ENCODE measurements at regions not wholly inside any gene's neighbourhood (a gene's known extent, or its start where the extent isn't known, plus 50 kb on each side); places are given as distances from the start of the nearest gene placed in this dataset.

GRCh38 chr11:33540946-33541915 lies 159.4 kb downstream of the C11orf91 start:
- Histone ChIP-seq H3K36me3 (no peaks in the 10 kb centered on the region), H3K27ac (no peak overlapping the region), H3K9me3 (no peaks in the 10 kb centered on the region), H3K4me3 (no peak overlapping the region), H3K27me3 (no peaks in the 10 kb centered on the region), H3K4me1 (no peaks in the 10 kb centered on the region)
- intact Hi-C loops (cut with DNase I) = no loop called here
- no peak for DNase-seq (ENCODE audit: low spot score in 2 of 2)
- no peak for TF ChIP-seq CTCF (IDR thresholded peaks at IDR 0.05)

- no peaks in the 10 kb centered on the region for H3K27me3 ChIP-seq
- no peak overlapping the region for H3K4me3 ChIP-seq
- no peak for DNase-seq (ENCODE audit: low spot score in 2 of 2)
- no peaks in the 10 kb centered on the region for H3K36me3 ChIP-seq
- no peaks in the 10 kb centered on the region for H3K9me3 ChIP-seq
- H3K27ac ChIP-seq = no peak overlapping the region
- H3K4me1 ChIP-seq = no peaks in the 10 kb centered on the region
- TF ChIP-seq CTCF (IDR thresholded peaks at IDR 0.05) = no peak
- intact Hi-C loops (cut with DNase I) = no loop called here
Observed at GRCh38 chr11:33540427-33540826, 160.2 kb downstream of the C11orf91 start.

GRCh38 chr11:33539751-33540150 lies 160.9 kb downstream of the C11orf91 start:
- no peaks in the 10 kb centered on the region for H3K36me3 ChIP-seq
- no peak for TF ChIP-seq CTCF (IDR thresholded peaks at IDR 0.05)
- H3K4me1 ChIP-seq = no peaks in the 10 kb centered on the region
- intact Hi-C loops (cut with DNase I) = no loop called here
- H3K27ac ChIP-seq = no peak overlapping the region
- H3K4me3 ChIP-seq = no peak overlapping the region
- no peak for DNase-seq (ENCODE audit: low spot score in 2 of 2)
- no peaks in the 10 kb centered on the region for H3K27me3 ChIP-seq
- H3K9me3 ChIP-seq = no peaks in the 10 kb centered on the region

GRCh38 chr11:33538726-33539125 lies 161.9 kb downstream of the C11orf91 start:
- no peak for TF ChIP-seq CTCF (IDR thresholded peaks at IDR 0.05)
- no peak for DNase-seq (ENCODE audit: low spot score in 2 of 2)
- intact Hi-C loops (cut with DNase I) = no loop called here
- no peak overlapping the region for H3K27ac ChIP-seq
- H3K4me3 ChIP-seq = no peak overlapping the region
- H3K36me3 ChIP-seq = no peaks in the 10 kb centered on the region
- H3K27me3 ChIP-seq = no peaks in the 10 kb centered on the region
- H3K4me1 ChIP-seq = no peaks in the 10 kb centered on the region
- H3K9me3 ChIP-seq = no peaks in the 10 kb centered on the region

- Histone ChIP-seq H3K9me3 (no peaks in the 10 kb centered on the region), H3K27ac (no peak overlapping the region), H3K4me3 (no peak overlapping the region), H3K36me3 (no peaks in the 10 kb centered on the region), H3K27me3 (no peaks in the 10 kb centered on the region), H3K4me1 (no peaks in the 10 kb centered on the region)
- TF ChIP-seq CTCF (IDR thresholded peaks at IDR 0.05) = no peak
- intact Hi-C loops (cut with DNase I) = no loop called here
- no peak for DNase-seq (ENCODE audit: low spot score in 2 of 2)
Observed at GRCh38 chr11:33536178-33536577, 164.4 kb downstream of the C11orf91 start.

All from ascending aorta (tissue), 2 donors.